Activated CD4-positive, alpha-beta memory T cell treated with anti-CD3 and anti-CD28 coated beads, Interleukin-2, amount 10 ng/mL, durations not matched to agents 7 days and 5 days (primary cell): ENCODE measurements at regions not wholly inside any gene's neighbourhood (a gene's known extent, or its start where the extent isn't known, plus 50 kb on each side); places are given as distances from the start of the nearest gene placed in this dataset.

ENCODE experiments used
- CTCF ChIA-PET: fragments of 350-600 bp; sonication (Branson Sonifier 250); formaldehyde crosslinking; loops from one replicate; lab custom pipeline; 2021; ENCODE audit warnings: antibody characterized with exemption, inconsistent platforms; lab: Charles Lee
- POLR2A ChIA-PET: fragments of 350-600 bp; sonication (Branson Sonifier 250); formaldehyde crosslinking; loops from one replicate; lab custom pipeline; 2021; ENCODE audit warnings: antibody characterized with exemption; lab: Charles Lee
- DNase-seq: peaks from one replicate; pipeline ENCODE4 v3.0.0-alpha.2; 2020
- H3K27ac Mint-ChIP-seq: one replicate; pipeline ENCODE4 v1.8.0; 2021; ENCODE audit warnings: mild to moderate bottlenecking, mixed read lengths
- H3K27me3 Mint-ChIP-seq: one replicate; pipeline ENCODE4 v1.8.0; 2021; ENCODE audit warnings: mixed read lengths
- H3K36me3 Mint-ChIP-seq: one replicate; pipeline ENCODE4 v1.8.0; 2021; ENCODE audit warnings: low read depth, mixed read lengths
- H3K4me1 Mint-ChIP-seq: one replicate; pipeline ENCODE4 v1.8.0; 2021; ENCODE audit warnings: mixed read lengths
- H3K4me3 Mint-ChIP-seq: one replicate; pipeline ENCODE4 v1.8.0; 2021; ENCODE audit warnings: mild to moderate bottlenecking, mixed read lengths
- H3K9me3 Mint-ChIP-seq: one replicate; pipeline ENCODE4 v1.8.0; 2021; ENCODE audit warnings: mixed read lengths

DNA sequence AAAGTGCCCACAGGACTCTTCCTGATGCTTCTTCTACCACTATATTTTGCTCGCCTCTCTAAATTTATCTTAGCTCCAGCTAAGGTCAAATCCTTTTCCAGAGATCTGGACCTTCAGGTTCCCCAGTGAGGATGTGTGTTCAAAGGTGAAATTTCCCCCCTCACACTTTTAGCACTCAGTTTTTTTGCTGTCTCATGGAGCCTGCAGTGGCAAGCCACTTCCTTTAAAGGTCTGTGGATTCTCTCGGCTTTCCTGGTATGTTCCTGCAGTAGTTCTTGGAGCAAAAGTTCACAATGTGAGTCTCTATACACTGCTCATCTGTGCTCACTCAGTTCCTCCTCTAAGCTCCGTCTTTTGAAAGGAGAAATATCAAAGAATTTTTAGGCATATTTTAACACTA is 181.4 kb downstream of the LURAP1L start:
- Mint-ChIP-seq H3K4me1 (no peaks in the 10 kb centered on the region), H3K9me3 (peaks cover 20% of the 10 kb centered on the region), H3K4me3 (no peak overlapping the region), H3K36me3 (no peaks in the 10 kb centered on the region), H3K27ac (no peak overlapping the region), H3K27me3 (no peaks in the 10 kb centered on the region)
- no peak for DNase-seq
- POLR2A ChIA-PET: no interaction called here
- CTCF ChIA-PET: no interaction called here

DNA sequence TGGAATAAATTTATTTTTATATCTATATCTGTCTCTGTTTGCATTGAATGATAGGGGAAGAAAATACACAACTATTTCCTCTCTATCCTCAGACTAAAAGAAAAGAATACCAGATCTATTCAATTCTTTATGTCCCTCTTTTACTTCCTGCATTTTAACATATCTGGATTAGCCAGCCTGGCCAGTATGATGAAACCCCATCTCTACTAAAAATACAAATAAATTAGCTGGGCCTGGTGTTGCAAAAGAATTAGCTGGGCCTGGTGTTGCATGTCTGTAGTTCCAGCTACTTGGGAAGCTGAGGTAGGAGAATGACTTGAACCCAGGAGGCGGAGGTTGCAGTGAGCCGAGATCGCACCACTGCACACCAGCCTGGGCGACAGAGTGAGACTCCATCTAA is 182.0 kb downstream of the LURAP1L start:
- no peaks in the 10 kb centered on the region for H3K36me3 Mint-ChIP-seq
- ChIA-PET POLR2A (no interaction called here), CTCF (no interaction called here)
- H3K4me3 Mint-ChIP-seq: no peak overlapping the region
- H3K9me3 Mint-ChIP-seq: peaks cover 20% of the 10 kb centered on the region
- H3K4me1 Mint-ChIP-seq: no peaks in the 10 kb centered on the region
- no peak overlapping the region for H3K27ac Mint-ChIP-seq
- H3K27me3 Mint-ChIP-seq: no peaks in the 10 kb centered on the region
- DNase-seq: no peak

DNA sequence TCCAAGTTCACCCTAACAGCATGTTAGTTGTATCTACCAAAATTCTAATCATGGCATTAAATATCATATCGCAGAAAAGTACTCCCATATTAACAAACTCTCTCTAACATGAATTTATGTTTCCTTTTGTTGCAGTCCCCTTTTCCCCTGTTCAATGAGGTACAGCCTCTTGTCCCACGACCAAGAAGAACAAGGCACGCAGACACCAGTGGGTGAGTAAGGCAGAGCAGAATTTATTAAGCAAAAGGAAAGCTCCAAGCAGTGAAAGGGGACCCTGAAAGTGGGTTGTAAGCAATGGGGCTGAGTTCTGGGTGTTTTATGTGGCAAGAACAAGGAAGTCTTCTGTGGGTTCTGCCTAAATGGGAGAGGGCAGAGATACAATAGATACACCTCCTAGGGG is 183.5 kb downstream of the LURAP1L start:
- Mint-ChIP-seq H3K27ac (no peak overlapping the region), H3K36me3 (no peaks in the 10 kb centered on the region), H3K9me3 (peaks cover 18% of the 10 kb centered on the region), H3K27me3 (no peaks in the 10 kb centered on the region), H3K4me3 (no peak overlapping the region), H3K4me1 (no peaks in the 10 kb centered on the region)
- no peak for DNase-seq
- ChIA-PET CTCF (no interaction called here), POLR2A (no interaction called here)

DNA sequence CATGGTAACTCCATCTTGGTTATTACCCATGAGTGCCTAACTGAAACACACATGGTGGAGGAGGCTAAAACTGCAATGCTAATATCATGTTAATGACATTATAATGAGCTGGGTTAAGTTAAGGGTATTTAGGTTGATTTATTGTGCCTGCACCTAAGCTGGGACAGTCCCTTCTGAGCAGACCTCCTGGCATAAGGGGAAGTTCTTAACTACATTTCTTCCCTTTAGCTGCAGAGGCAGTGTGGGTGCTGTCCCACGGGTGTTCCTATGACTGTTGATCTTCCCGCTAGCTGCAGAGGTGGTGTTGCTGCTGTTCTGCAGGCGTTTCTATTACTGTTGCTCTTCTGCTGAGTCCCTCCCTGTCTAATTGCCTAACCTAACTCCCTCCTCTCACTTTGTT is 183.9 kb downstream of the LURAP1L start:
- no peak overlapping the region for H3K4me3 Mint-ChIP-seq
- CTCF ChIA-PET: no interaction called here
- H3K27me3 Mint-ChIP-seq: no peaks in the 10 kb centered on the region
- DNase-seq: no peak
- no peaks in the 10 kb centered on the region for H3K36me3 Mint-ChIP-seq
- POLR2A ChIA-PET: no interaction called here
- no peak overlapping the region for H3K27ac Mint-ChIP-seq
- peaks cover 18% of the 10 kb centered on the region for H3K9me3 Mint-ChIP-seq
- no peaks in the 10 kb centered on the region for H3K4me1 Mint-ChIP-seq

DNA sequence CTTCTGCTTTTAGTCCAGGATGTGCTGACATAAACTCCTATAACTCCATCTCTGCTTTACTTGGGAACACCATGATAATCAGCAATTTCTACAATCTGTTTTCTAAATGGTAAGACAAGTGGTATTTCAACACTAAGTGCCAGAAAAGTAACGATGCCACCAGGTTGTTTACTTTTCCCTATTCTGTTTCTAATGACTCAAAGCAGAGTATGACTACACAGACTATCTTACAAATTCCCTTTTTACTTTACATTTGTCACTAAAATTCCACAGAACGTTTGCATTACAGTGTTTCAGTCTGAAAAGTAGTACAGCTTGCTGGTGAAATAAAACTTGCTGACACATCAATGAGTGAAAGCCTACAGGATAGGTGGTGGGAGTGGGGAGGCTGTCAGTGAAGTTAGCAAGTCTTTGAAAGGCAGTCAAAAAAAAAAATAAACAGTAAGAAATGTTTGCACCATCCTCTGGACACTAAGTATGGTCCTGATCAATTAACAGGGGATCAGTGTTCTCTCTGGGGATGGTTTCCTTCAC is 186.5 kb downstream of the LURAP1L start:
- Mint-ChIP-seq H3K9me3 (peaks cover 12% of the 10 kb centered on the region), H3K4me3 (no peak overlapping the region), H3K36me3 (no peaks in the 10 kb centered on the region), H3K27me3 (no peaks in the 10 kb centered on the region), H3K4me1 (no peaks in the 10 kb centered on the region), H3K27ac (no peak overlapping the region)
- no peak for DNase-seq
- ChIA-PET CTCF (no interaction called here), POLR2A (no interaction called here)

DNA sequence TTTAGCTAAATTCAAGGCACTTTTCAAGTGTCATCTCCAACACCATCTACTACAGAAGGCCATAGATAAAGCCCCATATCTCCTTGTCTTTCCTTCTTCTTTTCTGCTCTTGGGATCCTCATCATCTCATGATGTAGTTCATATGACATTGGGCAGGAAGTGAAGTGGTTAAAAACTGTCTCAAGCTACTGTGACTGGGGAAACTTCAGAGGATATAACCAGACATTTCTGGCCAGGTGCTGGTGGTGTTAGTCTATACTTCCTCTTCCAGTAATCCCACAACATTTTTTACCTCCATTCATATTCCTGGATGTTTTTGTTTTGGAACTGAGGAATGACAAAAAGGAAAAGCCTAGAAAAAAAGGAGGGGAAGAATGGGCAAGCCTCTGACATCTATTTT is 188.7 kb downstream of the LURAP1L start:
- POLR2A ChIA-PET: no interaction called here
- H3K9me3 Mint-ChIP-seq: peaks cover 4% of the 10 kb centered on the region
- CTCF ChIA-PET: no interaction called here
- no peak for DNase-seq
- no peak overlapping the region for H3K27ac Mint-ChIP-seq
- no peaks in the 10 kb centered on the region for H3K36me3 Mint-ChIP-seq
- H3K4me3 Mint-ChIP-seq: no peak overlapping the region
- H3K27me3 Mint-ChIP-seq: no peaks in the 10 kb centered on the region
- no peaks in the 10 kb centered on the region for H3K4me1 Mint-ChIP-seq

DNA sequence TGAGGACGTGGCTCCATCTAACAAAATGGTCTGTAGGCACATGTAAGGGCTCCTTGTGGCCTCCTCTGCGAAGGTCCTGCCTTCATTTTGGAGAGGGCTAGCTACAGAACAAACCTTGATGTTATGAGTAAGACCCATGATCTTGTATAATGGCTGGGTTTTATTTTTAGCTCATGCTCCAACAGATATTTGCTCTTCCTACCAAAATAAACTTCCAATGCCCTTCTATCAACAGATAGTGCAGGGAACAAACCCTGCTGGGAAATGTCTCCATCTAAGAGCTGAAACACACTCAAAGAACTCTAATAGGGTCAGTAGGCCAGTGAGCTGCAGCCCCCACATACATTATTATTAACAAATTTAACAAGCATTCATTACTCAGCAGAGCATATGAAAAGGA is 189.5 kb downstream of the LURAP1L start:
- CTCF ChIA-PET: no interaction called here
- Mint-ChIP-seq H3K27me3 (no peaks in the 10 kb centered on the region), H3K27ac (no peak overlapping the region), H3K4me1 (no peaks in the 10 kb centered on the region), H3K9me3 (no peaks in the 10 kb centered on the region), H3K4me3 (no peak overlapping the region), H3K36me3 (no peaks in the 10 kb centered on the region)
- POLR2A ChIA-PET: no interaction called here
- DNase-seq: no peak

DNA sequence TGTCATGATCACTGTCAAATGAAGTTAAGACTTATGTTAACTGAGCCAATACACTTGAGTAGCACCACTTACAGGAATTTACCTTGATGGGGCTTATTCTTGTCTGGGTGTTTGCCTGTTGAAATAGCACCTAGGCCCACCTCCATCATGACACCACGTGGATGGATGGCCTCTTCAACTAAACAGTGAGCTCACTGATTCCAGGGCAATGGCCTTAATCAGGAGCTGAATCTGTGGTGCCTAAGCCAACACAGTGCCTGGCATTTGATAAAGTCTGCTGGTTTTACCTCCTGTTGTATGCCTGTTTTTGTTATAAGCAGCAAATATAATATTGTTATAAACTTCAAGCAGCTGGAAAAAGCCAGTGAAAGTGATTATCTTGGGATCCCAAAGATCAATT is 190.5 kb downstream of the LURAP1L start:
- CTCF ChIA-PET: no interaction called here
- Mint-ChIP-seq H3K9me3 (no peaks in the 10 kb centered on the region), H3K27me3 (no peaks in the 10 kb centered on the region), H3K4me1 (no peaks in the 10 kb centered on the region), H3K4me3 (no peak overlapping the region), H3K27ac (no peak overlapping the region), H3K36me3 (no peaks in the 10 kb centered on the region)
- POLR2A ChIA-PET: no interaction called here
- no peak for DNase-seq

DNA sequence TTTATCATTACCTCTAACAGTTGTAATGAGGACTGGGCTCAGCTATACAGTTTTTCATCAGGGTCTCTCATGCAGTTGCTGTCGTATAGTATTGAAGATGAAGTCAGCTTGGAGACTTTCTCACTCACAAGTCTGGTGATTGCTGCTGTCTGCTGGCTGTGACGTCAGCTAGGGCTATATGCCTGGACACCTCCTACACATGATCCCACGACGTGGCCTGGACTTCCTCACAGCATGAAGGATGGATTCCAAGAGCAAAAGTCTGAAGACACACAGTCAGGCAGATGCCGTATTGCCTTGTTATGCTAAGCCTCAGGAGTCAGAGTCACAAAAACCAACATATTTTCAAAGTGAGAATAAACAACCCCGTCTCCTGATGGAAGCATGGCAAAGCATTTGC is 193.3 kb downstream of the LURAP1L start:
- H3K4me1 Mint-ChIP-seq: no peaks in the 10 kb centered on the region
- no peak overlapping the region for H3K4me3 Mint-ChIP-seq
- no peak overlapping the region for H3K27ac Mint-ChIP-seq
- no peaks in the 10 kb centered on the region for H3K27me3 Mint-ChIP-seq
- DNase-seq: no peak
- no peaks in the 10 kb centered on the region for H3K9me3 Mint-ChIP-seq
- no peaks in the 10 kb centered on the region for H3K36me3 Mint-ChIP-seq
- CTCF ChIA-PET: no interaction called here
- POLR2A ChIA-PET: no interaction called here

DNA sequence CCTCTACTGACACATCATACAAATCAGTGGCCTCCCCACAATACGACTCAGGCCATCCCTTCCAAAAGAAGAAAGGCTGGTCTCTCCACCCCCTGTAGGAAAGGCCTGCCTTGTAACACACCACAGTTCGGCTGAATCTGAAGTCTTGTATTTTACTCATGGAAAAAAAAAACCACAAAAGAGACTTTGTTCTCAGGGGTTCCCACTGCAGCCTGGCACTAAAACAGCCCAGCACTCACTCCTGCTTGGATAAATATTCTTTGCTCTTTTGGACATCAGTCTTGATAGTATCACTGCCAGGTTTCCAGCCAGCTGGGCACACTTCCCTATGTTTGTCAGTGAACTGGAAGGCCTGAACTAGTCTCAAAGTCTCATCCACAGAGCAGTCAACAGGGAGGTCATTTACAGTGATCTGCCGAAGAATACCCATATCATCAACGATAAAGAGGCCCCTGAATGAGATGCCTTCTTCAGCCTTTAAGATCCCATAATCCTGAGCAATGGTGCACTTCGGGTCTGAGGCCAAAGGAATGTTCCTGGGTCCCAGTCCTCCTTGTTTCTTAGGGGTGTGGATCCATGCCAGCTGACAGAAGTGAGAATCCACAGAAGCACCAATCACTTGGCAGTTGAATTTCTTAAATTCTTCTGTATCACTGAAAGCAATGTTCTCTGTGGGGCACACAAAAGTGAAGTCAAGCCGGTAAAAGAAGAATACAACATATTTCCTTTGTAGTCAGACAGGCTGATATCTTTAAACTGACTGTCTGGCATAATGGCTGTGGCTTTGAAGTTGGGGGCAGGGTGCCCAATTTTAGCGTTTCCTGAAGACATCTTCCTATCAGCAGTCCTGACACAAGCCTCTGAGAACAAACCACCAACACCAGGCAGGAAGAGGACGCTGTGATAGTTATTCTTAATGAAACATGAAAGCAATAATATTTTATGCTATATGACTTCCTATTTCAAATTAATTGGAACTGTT is 198.1 kb downstream of the LURAP1L start:
- H3K27ac Mint-ChIP-seq: no peak overlapping the region
- H3K27me3 Mint-ChIP-seq: no peaks in the 10 kb centered on the region
- H3K4me3 Mint-ChIP-seq: no peak overlapping the region
- H3K4me1 Mint-ChIP-seq: no peaks in the 10 kb centered on the region
- no peak for DNase-seq
- CTCF ChIA-PET: no interaction called here
- H3K9me3 Mint-ChIP-seq: no peaks in the 10 kb centered on the region
- POLR2A ChIA-PET: no interaction called here
- no peaks in the 10 kb centered on the region for H3K36me3 Mint-ChIP-seq

DNA sequence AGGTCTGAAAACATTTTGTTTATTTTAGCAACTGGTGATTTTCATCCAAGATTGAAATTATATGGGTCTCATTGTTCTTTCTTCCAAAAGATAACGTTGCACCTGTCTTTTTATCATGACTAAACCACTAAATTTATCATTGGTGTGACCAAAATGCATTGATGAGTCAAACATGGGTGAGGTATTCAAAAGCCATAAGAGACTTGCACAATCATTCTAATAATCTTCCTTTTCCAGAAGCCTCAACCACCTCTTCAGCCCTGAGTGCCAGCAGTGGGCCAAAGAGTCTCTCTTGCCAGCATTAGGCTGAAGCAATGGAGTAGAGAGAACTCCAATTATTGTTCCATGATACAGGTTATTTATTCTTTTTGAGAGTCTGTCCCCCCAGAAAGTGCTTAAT is 198.9 kb downstream of the LURAP1L start:
- Mint-ChIP-seq H3K9me3 (no peaks in the 10 kb centered on the region), H3K4me1 (no peaks in the 10 kb centered on the region), H3K36me3 (no peaks in the 10 kb centered on the region), H3K27ac (no peak overlapping the region), H3K4me3 (no peak overlapping the region), H3K27me3 (no peaks in the 10 kb centered on the region)
- POLR2A ChIA-PET: no interaction called here
- CTCF ChIA-PET: no interaction called here
- DNase-seq: no peak

DNA sequence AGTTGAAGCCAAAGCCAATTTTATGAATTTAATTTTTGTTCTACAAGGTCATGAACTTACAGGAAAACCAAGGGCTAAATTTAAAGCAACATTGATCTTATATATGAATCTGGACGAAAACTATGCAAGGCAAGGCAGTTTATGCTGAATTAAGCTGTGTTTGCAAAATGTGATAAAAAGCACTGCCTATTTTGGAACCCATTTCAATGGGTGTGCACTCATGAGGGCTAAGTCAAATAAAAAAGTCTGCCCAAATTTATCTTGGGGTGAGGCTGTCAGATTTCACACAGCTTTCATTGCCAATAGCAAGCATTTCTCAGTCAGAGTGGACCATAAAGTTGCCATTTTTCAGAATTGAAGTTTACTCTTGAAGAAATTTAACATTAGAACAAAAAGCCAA is 199.9 kb downstream of the LURAP1L start:
- H3K36me3 Mint-ChIP-seq: no peaks in the 10 kb centered on the region
- CTCF ChIA-PET: no interaction called here
- no peaks in the 10 kb centered on the region for H3K9me3 Mint-ChIP-seq
- no peak for DNase-seq
- no peak overlapping the region for H3K4me3 Mint-ChIP-seq
- no peaks in the 10 kb centered on the region for H3K4me1 Mint-ChIP-seq
- POLR2A ChIA-PET: no interaction called here
- no peak overlapping the region for H3K27ac Mint-ChIP-seq
- H3K27me3 Mint-ChIP-seq: no peaks in the 10 kb centered on the region

DNA sequence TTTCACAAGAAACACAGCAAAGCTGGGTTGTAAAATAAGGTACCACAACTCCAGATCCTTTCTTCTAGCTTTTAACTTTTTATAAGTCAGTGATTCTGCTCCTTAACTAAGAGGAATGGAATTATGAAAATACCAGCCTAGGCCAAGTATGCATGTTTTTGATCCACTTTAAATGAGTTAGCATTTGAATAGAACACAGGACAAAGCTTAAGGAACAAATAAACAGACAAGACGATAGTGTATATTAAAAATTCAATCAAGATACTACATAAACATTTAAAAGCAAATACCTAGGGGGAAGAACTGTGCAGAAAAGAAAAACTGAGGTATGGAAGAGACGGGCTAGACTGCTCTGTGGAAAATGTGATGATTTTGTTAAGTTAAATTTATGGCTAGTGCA is 200.7 kb downstream of the LURAP1L start:
- DNase-seq: no peak
- ChIA-PET CTCF (no interaction called here), POLR2A (no interaction called here)
- H3K9me3 Mint-ChIP-seq: no peaks in the 10 kb centered on the region
- no peak overlapping the region for H3K4me3 Mint-ChIP-seq
- H3K36me3 Mint-ChIP-seq: no peaks in the 10 kb centered on the region
- H3K27ac Mint-ChIP-seq: no peak overlapping the region
- no peaks in the 10 kb centered on the region for H3K27me3 Mint-ChIP-seq
- no peaks in the 10 kb centered on the region for H3K4me1 Mint-ChIP-seq
